ENCODE measurements at regions not wholly inside any gene's neighbourhood (a gene's known extent, or its start where the extent isn't known, plus 50 kb on each side); places are given as distances from the start of the nearest gene placed in this dataset.

- H3K36me3 ChIP-seq, result no peaks in the 10 kb centered on the region
- ATAC-seq (no peak), DNase-seq (no peak)
- no peak overlapping the region for H3K27ac ChIP-seq
- H3K9me3 ChIP-seq, result no peaks in the 10 kb centered on the region
- no peak overlapping the region for H3K4me3 ChIP-seq
- intact Hi-C loops (cut with DNase I), result no loop called here
- no peak for TF ChIP-seq CTCF (IDR thresholded peaks at IDR 0.05)
- no peaks in the 10 kb centered on the region for H3K4me1 ChIP-seq
- no peaks in the 10 kb centered on the region for H3K27me3 ChIP-seq (ENCODE audit: low read depth)
These were observed 381.0 kb upstream of the MEX3C start for GRCh38 chr18:51578406-51578980.

GRCh38 chr18:51580580-51580979 is 383.1 kb upstream of the MEX3C start:
- DNase-seq, result no peak
- Histone ChIP-seq H3K27ac (no peak overlapping the region), H3K27me3 (ENCODE audit: low read depth) (no peaks in the 10 kb centered on the region), H3K36me3 (no peaks in the 10 kb centered on the region), H3K4me1 (no peaks in the 10 kb centered on the region), H3K4me3 (no peak overlapping the region), H3K9me3 (no peaks in the 10 kb centered on the region)
- intact Hi-C loops (cut with DNase I), result no loop called here
- no peak for ATAC-seq
- no peak for TF ChIP-seq CTCF (IDR thresholded peaks at IDR 0.05)

GRCh38 chr18:51582551-51582950 is 385.1 kb upstream of the MEX3C start:
- intact Hi-C loops (cut with DNase I), result no loop called here
- Histone ChIP-seq H3K36me3 (no peaks in the 10 kb centered on the region), H3K9me3 (no peaks in the 10 kb centered on the region), H3K4me3 (no peak overlapping the region), H3K27ac (no peak overlapping the region), H3K4me1 (no peaks in the 10 kb centered on the region), H3K27me3 (ENCODE audit: low read depth) (no peaks in the 10 kb centered on the region)
- TF ChIP-seq CTCF (IDR thresholded peaks at IDR 0.05), result no peak
- no peak for DNase-seq
- no peak for ATAC-seq

GRCh38 chr18:51588616-51589015 is 391.1 kb upstream of the MEX3C start:
- Histone ChIP-seq H3K4me3 (no peak overlapping the region), H3K4me1 (no peaks in the 10 kb centered on the region), H3K27ac (no peak overlapping the region), H3K27me3 (ENCODE audit: low read depth) (no peaks in the 10 kb centered on the region), H3K36me3 (no peaks in the 10 kb centered on the region), H3K9me3 (no peaks in the 10 kb centered on the region)
- no peak for ATAC-seq
- DNase-seq, result no peak
- intact Hi-C loops (cut with DNase I), result no loop called here
- TF ChIP-seq CTCF (IDR thresholded peaks at IDR 0.05), result no peak

- intact Hi-C loops (cut with DNase I), result no loop called here
- no peak for TF ChIP-seq CTCF (IDR thresholded peaks at IDR 0.05)
- peaks cover 7% of the 10 kb centered on the region for H3K9me3 ChIP-seq
- H3K27ac ChIP-seq, result no peak overlapping the region
- H3K36me3 ChIP-seq, result no peaks in the 10 kb centered on the region
- H3K27me3 ChIP-seq (ENCODE audit: low read depth), result no peaks in the 10 kb centered on the region
- DNase-seq (no peak), ATAC-seq (no peak)
- no peaks in the 10 kb centered on the region for H3K4me1 ChIP-seq
- no peak overlapping the region for H3K4me3 ChIP-seq
These were observed 396.4 kb upstream of the MEX3C start for GRCh38 chr18:51593931-51594330.

- H3K27ac ChIP-seq, result no peak overlapping the region
- H3K27me3 ChIP-seq (ENCODE audit: low read depth), result no peaks in the 10 kb centered on the region
- no peaks in the 10 kb centered on the region for H3K4me1 ChIP-seq
- H3K4me3 ChIP-seq, result no peak overlapping the region
- TF ChIP-seq CTCF (IDR thresholded peaks at IDR 0.05), result no peak
- ATAC-seq (no peak), DNase-seq (no peak)
- intact Hi-C loops (cut with DNase I), result no loop called here
- no peaks in the 10 kb centered on the region for H3K36me3 ChIP-seq
- no peaks in the 10 kb centered on the region for H3K9me3 ChIP-seq
These were observed 405.6 kb upstream of the MEX3C start for GRCh38 chr18:51603111-51603510.

Data from lower lobe of right lung (tissue), 2 donors.